ENCODE measurements at regions not wholly inside any gene's neighbourhood (a gene's known extent, or its start where the extent isn't known, plus 50 kb on each side); places are given as distances from the start of the nearest gene placed in this dataset.
"Not testable (repeated sequence)": the region's sequence is repeated elsewhere in the genome, so short reads cannot be mapped to it uniquely, and the experiment has no call there.

GRCh38 chr9:124088476-124088837 lies 76.9 kb downstream of the LHX2 start:
- FAIRE-seq (no peak), DNase-seq (ENCODE audit: low read depth, low spot score) (no peak)
- H3K36me3 ChIP-seq (ENCODE audit: control insufficient read depth in 2 of 2, extremely low read depth in 1 of 2, insufficient read depth in 2 of 2, low read length in 2 of 2) = no peaks in the 10 kb centered on the region
- H3K4me2 ChIP-seq (ENCODE audit: control insufficient read depth, extremely low read depth, insufficient read depth, low read depth, low read length) = no peak overlapping the region
- H3K4me3 ChIP-seq (ENCODE audit: control insufficient read depth in 2 of 3, extremely low read depth in 1 of 3, insufficient read depth in 2 of 3, low read depth in 1 of 3, low read length in 3 of 3) = no peak overlapping the region
- H3K27ac ChIP-seq (ENCODE audit: control insufficient read depth, insufficient read depth, low read length) = no peak overlapping the region
- H4K20me1 ChIP-seq (ENCODE audit: control insufficient read depth, extremely low read depth, insufficient read depth, low read length) = no peaks in the 10 kb centered on the region
- no peaks in the 10 kb centered on the region for H3K79me2 ChIP-seq (ENCODE audit: control insufficient read depth, insufficient read depth, low read length)
- dilution Hi-C loops (cut with MboI; ENCODE audit: extremely low pct_ligation_motif_present, low sequenced_read_pairs) = no loop called here
- no peak overlapping the region for H3K9ac ChIP-seq (ENCODE audit: control insufficient read depth, extremely low read depth, insufficient read depth, low read length)
- no peaks in the 10 kb centered on the region for H3K4me1 ChIP-seq (ENCODE audit: control insufficient read depth, extremely low read depth, insufficient read depth, low read length)
- no peak overlapping the region for H2AFZ ChIP-seq (ENCODE audit: control insufficient read depth, low read length)
- TF ChIP-seq CTCF (optimal IDR thresholded peaks at IDR 0.05 in 1 of 3, IDR thresholded peaks at IDR 0.05 in 1 of 3, conservative IDR thresholded peaks at IDR 0.05 in 1 of 3; ENCODE audit: extremely low read depth in 1 of 3, insufficient read depth in 2 of 3, low read length in 3 of 3) (no peak), EZH2 (IDR thresholded peaks at IDR 0.05; ENCODE audit: low read length) (no peak)
- H3K27me3 ChIP-seq (ENCODE audit: control insufficient read depth, extremely low read depth, insufficient read depth, low read length) = peaks cover 3% of the 10 kb centered on the region
- no peaks in the 10 kb centered on the region for H3K9me3 ChIP-seq (ENCODE audit: control insufficient read depth, low read depth, low read length)
- no peaks in the 10 kb centered on the region for H3K9me1 ChIP-seq (ENCODE audit: control insufficient read depth, extremely low read depth, insufficient read depth, low read length)

GRCh38 chr9:124089631-124090488 lies 78.3 kb downstream of the LHX2 start:
- H3K79me2 ChIP-seq (ENCODE audit: control insufficient read depth, insufficient read depth, low read length); H3K9ac ChIP-seq (ENCODE audit: control insufficient read depth, extremely low read depth, insufficient read depth, low read length); H3K4me2 ChIP-seq (ENCODE audit: control insufficient read depth, extremely low read depth, insufficient read depth, low read depth, low read length); H3K4me1 ChIP-seq (ENCODE audit: control insufficient read depth, extremely low read depth, insufficient read depth, low read length); H3K27me3 ChIP-seq (ENCODE audit: control insufficient read depth, extremely low read depth, insufficient read depth, low read length); H2AFZ ChIP-seq (ENCODE audit: control insufficient read depth, low read length); H4K20me1 ChIP-seq (ENCODE audit: control insufficient read depth, extremely low read depth, insufficient read depth, low read length); H3K9me1 ChIP-seq (ENCODE audit: control insufficient read depth, extremely low read depth, insufficient read depth, low read length); H3K4me3 ChIP-seq (ENCODE audit: control insufficient read depth in 2 of 3, extremely low read depth in 1 of 3, insufficient read depth in 2 of 3, low read depth in 1 of 3, low read length in 3 of 3); H3K9me3 ChIP-seq (ENCODE audit: control insufficient read depth, low read depth, low read length); DNase-seq (ENCODE audit: low read depth, low spot score); FAIRE-seq; H3K36me3 ChIP-seq (ENCODE audit: control insufficient read depth in 2 of 2, extremely low read depth in 1 of 2, insufficient read depth in 2 of 2, low read length in 2 of 2); H3K27ac ChIP-seq (ENCODE audit: control insufficient read depth, insufficient read depth, low read length); dilution Hi-C loops (cut with MboI; ENCODE audit: extremely low pct_ligation_motif_present, low sequenced_read_pairs): not testable (repeated sequence)

Data from keratinocyte (primary cell).